Testis (tissue), 2 donors: ENCODE measurements at regions not wholly inside any gene's neighbourhood (a gene's known extent, or its start where the extent isn't known, plus 50 kb on each side); places are given as distances from the start of the nearest gene placed in this dataset.

ENCODE experiments used
- DNase-seq: peaks from one replicate; pipeline ENCODE4 v3.0.0-alpha.2; 2019
- H3K27ac ChIP-seq, 2 donors: fragments of 200-600 bp; sonication (generic); one replicate each; pipeline ENCODE4 v1.5.1; 2019
- H3K27me3 ChIP-seq: fragments of 200-600 bp; sonication (generic); one replicate; pipeline ENCODE4 v1.5.1; 2019
- H3K36me3 ChIP-seq: fragments of 200-600 bp; sonication (generic); one replicate; pipeline ENCODE4 v1.5.1; 2017; ENCODE audit warnings: low read depth; ENCODE audit errors: missing control alignments
- H3K4me1 ChIP-seq: fragments of 200-600 bp; sonication (generic); one replicate; pipeline ENCODE4 v1.5.1; 2019
- H3K4me3 ChIP-seq, 2 donors: fragments of 200-600 bp; sonication (generic); one replicate each; pipeline ENCODE4 v1.5.1; 2017 to 2019
- H3K9me3 ChIP-seq: fragments of 200-600 bp; sonication (generic); one replicate; pipeline ENCODE4 v1.5.1; 2017
- POLR2A ChIP-seq: fragments of 450-650 bp; IDR thresholded peaks from one replicate; pipeline ENCODE4 v1.6.1; 2017; ENCODE audit warnings: antibody characterized with exemption, mild to moderate bottlenecking, moderate library complexity
- WGBS, 2 donors: methylation state at CpG; one replicate each; pipeline ENCODE4 v1.1.5; 2018; 5-methylcytosine and 5-hydroxymethylcytosine counted together
- intact Hi-C: fragments of 100-400 bp; cut with DNase I; formaldehyde crosslinking; loops from one replicate; pipeline ENCODE4 v1.15.1; 2023; ENCODE audit warnings: low total_unique reads
- TF ChIP-seq, protein P1 (sequence below), 3 experiments: fragments of 450-650 bp in 2 of 3; fragments of 200-600 bp in 1 of 3; sonication (generic) in 1 of 3; IDR thresholded peaks; one replicate each; pipeline ENCODE4 v1.5.1; 2016 to 2019; ENCODE audit warnings: antibody characterized with exemption in 3 of 3, mild to moderate bottlenecking in 2 of 3, moderate library complexity in 1 of 3

DNA sequence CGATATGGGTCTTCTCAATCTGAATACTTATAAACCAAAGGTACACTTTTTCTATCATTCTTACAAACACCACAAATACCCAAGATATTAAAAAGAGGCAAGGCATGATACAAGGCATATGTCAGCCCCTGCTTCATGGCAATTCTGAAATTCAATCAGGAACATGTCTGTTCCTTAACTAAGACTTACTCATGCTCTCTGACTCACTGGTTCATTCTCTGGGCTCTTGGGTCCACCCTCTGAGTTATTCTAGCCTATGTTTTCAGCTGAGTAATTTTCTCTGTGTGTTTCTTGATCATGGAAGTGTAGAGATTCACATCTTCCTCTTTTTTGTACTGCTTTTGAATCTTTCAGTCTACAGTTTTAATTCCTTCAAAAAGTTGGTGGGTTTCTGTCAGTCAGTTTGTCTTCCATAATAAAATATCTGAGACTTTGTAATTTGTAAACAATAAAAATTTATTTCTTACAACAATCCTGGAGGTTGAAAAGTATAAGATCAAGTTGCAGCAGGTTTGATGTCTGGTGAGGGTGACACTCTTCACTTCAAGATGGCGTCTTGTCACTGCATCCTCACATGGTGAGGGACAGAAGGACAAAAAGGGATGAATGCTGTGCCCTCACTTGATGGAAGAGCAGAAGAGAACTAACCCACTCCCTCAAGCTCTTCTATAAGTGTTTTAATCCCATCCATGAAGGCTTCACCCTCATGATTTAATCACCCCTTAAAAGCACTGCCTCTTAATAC is 211.7 kb downstream of the FAM76B start:
- Histone ChIP-seq H3K4me1 (peaks cover 13% of the 10 kb centered on the region), H3K27ac (no peak overlapping the region), H3K4me3 (no peak overlapping the region), H3K27me3 (no peaks in the 10 kb centered on the region), H3K9me3 (no peaks in the 10 kb centered on the region), H3K36me3 (no peaks in the 10 kb centered on the region)
- WGBS, 2 donors = 94 to 98% methylated on average over 2 of the region's 2 CpGs
- no peak for DNase-seq
- intact Hi-C loops = no loop called here
- TF ChIP-seq, protein P1, sequence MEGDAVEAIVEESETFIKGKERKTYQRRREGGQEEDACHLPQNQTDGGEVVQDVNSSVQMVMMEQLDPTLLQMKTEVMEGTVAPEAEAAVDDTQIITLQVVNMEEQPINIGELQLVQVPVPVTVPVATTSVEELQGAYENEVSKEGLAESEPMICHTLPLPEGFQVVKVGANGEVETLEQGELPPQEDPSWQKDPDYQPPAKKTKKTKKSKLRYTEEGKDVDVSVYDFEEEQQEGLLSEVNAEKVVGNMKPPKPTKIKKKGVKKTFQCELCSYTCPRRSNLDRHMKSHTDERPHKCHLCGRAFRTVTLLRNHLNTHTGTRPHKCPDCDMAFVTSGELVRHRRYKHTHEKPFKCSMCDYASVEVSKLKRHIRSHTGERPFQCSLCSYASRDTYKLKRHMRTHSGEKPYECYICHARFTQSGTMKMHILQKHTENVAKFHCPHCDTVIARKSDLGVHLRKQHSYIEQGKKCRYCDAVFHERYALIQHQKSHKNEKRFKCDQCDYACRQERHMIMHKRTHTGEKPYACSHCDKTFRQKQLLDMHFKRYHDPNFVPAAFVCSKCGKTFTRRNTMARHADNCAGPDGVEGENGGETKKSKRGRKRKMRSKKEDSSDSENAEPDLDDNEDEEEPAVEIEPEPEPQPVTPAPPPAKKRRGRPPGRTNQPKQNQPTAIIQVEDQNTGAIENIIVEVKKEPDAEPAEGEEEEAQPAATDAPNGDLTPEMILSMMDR (IDR thresholded peaks at IDR 0.05) = no peak
- no peak for TF ChIP-seq POLR2A

DNA sequence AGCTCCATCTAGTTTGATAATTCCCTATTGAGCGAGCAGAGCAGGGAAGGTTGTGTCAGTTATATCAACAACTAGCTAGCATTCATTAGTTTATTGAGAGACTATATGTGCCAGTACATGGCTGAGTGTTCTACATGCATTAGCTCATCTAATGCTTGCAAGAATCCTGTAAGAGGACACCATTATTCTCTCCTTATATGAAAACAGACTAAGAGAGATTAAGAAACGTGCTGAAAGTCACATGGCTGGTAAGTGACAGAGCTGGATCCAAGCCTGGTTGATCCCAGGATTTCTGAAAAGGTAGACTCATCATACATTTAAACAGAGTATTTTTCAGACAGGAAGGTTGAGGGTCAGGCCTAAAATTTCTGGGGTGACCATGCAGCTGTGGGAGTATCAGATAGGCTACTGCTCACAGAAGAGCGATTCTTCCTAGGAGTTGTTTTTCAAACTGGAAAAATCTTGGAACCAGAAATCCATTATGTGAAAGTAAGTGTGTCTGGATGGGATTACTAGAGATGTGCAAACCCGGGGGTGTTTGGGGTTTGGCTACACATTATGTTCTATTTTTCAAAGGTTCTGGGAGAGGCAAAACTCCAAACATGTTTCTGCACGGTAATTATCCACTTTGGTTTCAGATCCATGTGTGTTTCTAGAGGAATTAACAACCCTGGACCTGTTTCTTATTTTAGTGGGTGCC is 213.3 kb downstream of the FAM76B start:
- H3K27me3 ChIP-seq = no peaks in the 10 kb centered on the region
- H3K36me3 ChIP-seq = no peaks in the 10 kb centered on the region
- H3K4me3 ChIP-seq = no peak overlapping the region
- peak overlapping the region in 1 of 2 donors; percentile 68 for H3K27ac ChIP-seq
- TF ChIP-seq, protein P1 (IDR thresholded peaks at IDR 0.05) = no peak
- TF ChIP-seq POLR2A = no peak
- H3K9me3 ChIP-seq = no peaks in the 10 kb centered on the region
- intact Hi-C loops = no loop called here
- no peak for DNase-seq
- 56 to 65% methylated on average over 5 of the region's 5 CpGs for WGBS, 2 donors
- peaks cover 13% of the 10 kb centered on the region for H3K4me1 ChIP-seq

DNA sequence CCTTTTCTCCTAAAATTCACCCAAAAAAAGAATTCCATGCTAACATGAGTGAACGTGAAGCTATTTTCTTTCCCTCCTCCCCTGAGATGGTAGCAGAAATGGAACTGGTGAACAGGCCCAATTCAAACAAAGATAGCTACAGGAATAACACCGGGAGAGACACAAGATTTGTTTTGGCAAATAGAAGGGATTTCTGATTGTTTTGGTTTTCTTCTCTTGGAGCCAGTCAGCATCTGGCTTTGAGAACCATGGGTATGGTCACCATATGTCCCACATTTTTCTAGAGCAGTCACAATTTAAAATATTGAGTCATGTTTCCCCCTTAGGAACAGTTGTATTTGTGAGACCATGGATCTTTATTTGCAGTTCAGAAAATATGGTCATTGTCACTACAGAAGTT is 214.1 kb downstream of the FAM76B start:
- no peak for DNase-seq
- no peaks in the 10 kb centered on the region for H3K36me3 ChIP-seq
- no peak overlapping the region for H3K4me3 ChIP-seq
- 42 to 54% methylated on average over 2 of the region's 2 CpGs for WGBS, 2 donors
- TF ChIP-seq POLR2A = no peak
- TF ChIP-seq, protein P1 (IDR thresholded peaks at IDR 0.05) = no peak
- H3K4me1 ChIP-seq = peaks cover 13% of the 10 kb centered on the region
- H3K27ac ChIP-seq = no peak overlapping the region
- no peaks in the 10 kb centered on the region for H3K27me3 ChIP-seq
- intact Hi-C loops = no loop called here
- no peaks in the 10 kb centered on the region for H3K9me3 ChIP-seq

DNA sequence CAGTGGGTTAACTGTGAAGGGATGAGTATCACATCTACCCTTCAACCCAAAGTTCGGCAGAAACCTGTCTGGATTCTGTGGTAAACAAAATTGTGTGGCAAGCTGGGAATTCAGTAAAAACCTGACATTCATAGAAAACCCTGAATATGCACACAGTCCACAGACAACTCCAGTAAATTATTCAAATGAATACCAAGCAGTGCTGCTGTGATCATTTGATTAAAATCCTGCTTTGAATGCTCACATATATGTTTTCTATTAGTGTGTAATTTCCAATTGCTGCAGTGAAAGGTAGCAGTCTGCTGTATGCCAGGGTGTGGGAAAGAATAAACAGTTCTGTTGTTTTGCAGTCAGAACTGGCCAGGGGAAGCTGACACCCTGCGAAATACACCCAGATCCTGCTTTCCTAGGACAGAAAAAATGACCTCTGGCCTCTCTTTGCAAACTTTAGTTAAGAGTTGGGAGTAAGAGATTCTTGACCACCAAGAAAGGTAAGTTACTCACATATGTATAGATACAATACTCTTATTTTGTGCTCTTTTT is 217.8 kb downstream of the FAM76B start:
- Histone ChIP-seq H3K4me3 (no peak overlapping the region), H3K27ac (no peak overlapping the region), H3K27me3 (no peaks in the 10 kb centered on the region), H3K9me3 (no peaks in the 10 kb centered on the region), H3K4me1 (peaks cover 9% of the 10 kb centered on the region), H3K36me3 (no peaks in the 10 kb centered on the region)
- DNase-seq = no peak
- intact Hi-C loops = no loop called here
- no peak for TF ChIP-seq POLR2A
- TF ChIP-seq, protein P1 (IDR thresholded peaks at IDR 0.05) = no peak
- WGBS, 2 donors = 86 to 88% methylated on average over 2 of the region's 2 CpGs
